GM12878 (cell line): ENCODE measurements at regions not wholly inside any gene's neighbourhood (a gene's known extent, or its start where the extent isn't known, plus 50 kb on each side); places are given as distances from the start of the nearest gene placed in this dataset.

Experiments
- ATAC-seq: fragments of 200-7000 bp; cut with Tn5 transposase; 3 replicates; pipeline ENCODE4 v1.9.1; 2020; ENCODE audit warnings: mild to moderate bottlenecking, moderate library complexity
- BruUV-seq: library from RNA; stranded (reverse); fragments of 400-500 nt; replicated peaks from 2 replicates; lab custom pipeline; 2021; lab: Mats Ljungman, UMichigan
- CTCF ChIA-PET: fragments of 300-600 bp; sonication (Branson Sonifier 250); formaldehyde crosslinking; extraction: SDS; loops from one replicate; lab custom pipeline; 2021; ENCODE audit warnings: inconsistent platforms; lab: Yijun Ruan, JAX
- POLR2A ChIA-PET: fragments of 350-600 bp; formaldehyde crosslinking; extraction: SDS; loops from one replicate; lab custom pipeline; 2021; ENCODE audit warnings: inconsistent platforms; lab: Charles Lee
- RAD21 ChIA-PET: fragments of 300-600 bp; sonication (Branson Sonifier 250); formaldehyde crosslinking; loops from one replicate; lab custom pipeline; 2023; ENCODE audit warnings: antibody characterized with exemption; ENCODE audit not compliant: unreplicated experiment; lab: Charles Lee
- SMC1A ChIA-PET: fragments of 300-600 bp; sonication (Branson Sonifier 250); formaldehyde crosslinking; loops from one replicate; lab custom pipeline; 2023; ENCODE audit not compliant: unreplicated experiment, uncharacterized antibody; lab: Charles Lee
- DNase-seq: peaks from one replicate; pipeline ENCODE4 v3.0.0-alpha.2; 2011; ENCODE audit warnings: low read depth, low spot score
- FAIRE-seq: peaks from 3 replicates; lab custom pipeline; 2011; peaks lifted over from hg19 to GRCh38; lab: Jason Lieb, UNC
- H2AFZ ChIP-seq: 2 replicates; pipeline ENCODE4 v1.6.0; 2011; ENCODE audit warnings: low read depth, low read length, control low read depth; ENCODE audit not compliant: control insufficient read depth
- H3K27ac ChIP-seq: 2 replicates; pipeline ENCODE4 v1.5.1; 2011; ENCODE audit warnings: control low read depth; ENCODE audit not compliant: control insufficient read depth, insufficient read depth
- H3K27me3 ChIP-seq, 2 experiments: replicated peaks in 1 of 2; 2 replicates each; pipeline versions ENCODE4 v1.6.0 to v1.6.1; 2011; ENCODE audit warnings: low read length in 1 of 2; ENCODE audit not compliant: control insufficient read depth in 2 of 2, insufficient read depth in 2 of 2
- H3K36me3 ChIP-seq, 2 experiments: 2 replicates each; pipeline ENCODE4 v1.5.1; 2011; ENCODE audit warnings: low read length in 1 of 2; ENCODE audit not compliant: control insufficient read depth in 2 of 2, insufficient read depth in 2 of 2
- H3K4me1 ChIP-seq: 2 replicates; pipeline ENCODE4 v1.6.1; 2011; ENCODE audit warnings: mild to moderate bottlenecking, low read length, moderate library complexity, mixed read lengths; ENCODE audit not compliant: control insufficient read depth, insufficient read depth
- H3K4me2 ChIP-seq: 2 replicates; pipeline ENCODE4 v1.6.0; 2011; ENCODE audit warnings: control low read depth; ENCODE audit not compliant: control insufficient read depth, insufficient read depth
- H3K4me3 ChIP-seq: fragments of 200-600 bp; sonication (generic); 2 replicates; pipeline ENCODE4 v1.5.1; 2016
- H3K79me2 ChIP-seq: 2 replicates; pipeline ENCODE4 v1.6.0; 2011; ENCODE audit warnings: low read length; ENCODE audit not compliant: control insufficient read depth, insufficient read depth
- H3K9ac ChIP-seq: 2 replicates; pipeline ENCODE4 v1.8.0; 2011; ENCODE audit warnings: low read length, control low read depth, mixed read lengths; ENCODE audit not compliant: control insufficient read depth, insufficient read depth
- H3K9me3 ChIP-seq: replicated peaks from 3 replicates; pipeline ENCODE4 v1.5.1; 2011; ENCODE audit warnings: mild to moderate bottlenecking, low read length; ENCODE audit not compliant: control insufficient read depth, insufficient read depth
- H4K20me1 ChIP-seq: 2 replicates; pipeline ENCODE4 v1.6.0; 2011; ENCODE audit not compliant: control insufficient read depth, insufficient read depth
- RUNX3 ChIP-seq: IDR thresholded peaks from 2 replicates; pipeline ENCODE4 v1.6.1; 2012; ENCODE audit warnings: low read length, inconsistent platforms
- SPI1 ChIP-seq: IDR thresholded peaks from 2 replicates; pipeline ENCODE4 v1.6.1; 2011; ENCODE audit warnings: low read depth, mild to moderate bottlenecking, low read length, moderate library complexity, borderline replicate concordance; ENCODE audit not compliant: insufficient read depth
- SUZ12 ChIP-seq: fragments of 200-600 bp; sonication (generic); IDR thresholded peaks from one replicate; pipeline ENCODE4 v1.6.1; 2018; ENCODE audit warnings: antibody characterized with exemption, mild to moderate bottlenecking; ENCODE audit not compliant: unreplicated experiment
- WGBS: methylation state at CpG from one replicate; pipeline ENCODE4 v1.1.6; 2016; ENCODE audit warnings: low lambda C conversion rate; ENCODE audit not compliant: insufficient replicate concordance, insufficient coverage; ENCODE audit errors: missing lambda C conversion rate; 5-methylcytosine and 5-hydroxymethylcytosine counted together
- in situ Hi-C: fragments of 300-500 bp; cut with MboI; formaldehyde crosslinking; loops from 9 replicates; pipeline ENCODE4 v1.14.3; 2018; ENCODE audit warnings: mixed read lengths
- intact Hi-C: fragments of 100-400 bp; cut with micrococcal nuclease; formaldehyde crosslinking; loops from one replicate; pipeline ENCODE4 v1.14.2; 2022; ENCODE audit not compliant: unreplicated experiment
- TF ChIP-seq, protein P1 (sequence below): IDR thresholded peaks from 2 replicates; pipeline ENCODE4 v1.6.1; 2011; ENCODE audit warnings: borderline replicate concordance, low read depth, mild to moderate bottlenecking, moderate library complexity, mixed read lengths, low read length; ENCODE audit not compliant: insufficient read depth; ENCODE audit errors: extremely low read length

DNA sequence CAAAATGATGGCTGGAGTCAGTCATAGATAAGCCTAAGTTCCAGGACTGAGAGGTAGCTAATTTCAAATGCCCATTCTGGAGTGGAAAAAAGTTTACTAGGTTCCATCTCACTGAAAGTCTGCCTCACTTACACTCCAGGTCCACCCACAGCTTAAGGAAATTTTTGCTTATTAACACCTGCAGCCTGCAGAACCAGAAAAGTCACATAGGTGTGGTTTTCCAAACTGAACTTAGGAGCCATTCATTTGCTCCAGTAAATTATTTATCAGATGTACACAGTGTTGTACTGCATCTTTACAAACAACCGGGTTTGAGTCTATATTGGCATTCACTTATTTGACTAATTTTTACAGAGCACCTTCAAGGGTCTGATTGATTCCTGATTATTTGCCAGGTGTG lies 157.4 kb upstream of the ARID2 start:
- DNase-seq (no peak), ATAC-seq (no peak), FAIRE-seq (no peak)
- H2AFZ ChIP-seq, result no peak overlapping the region
- TF ChIP-seq, protein P1, sequence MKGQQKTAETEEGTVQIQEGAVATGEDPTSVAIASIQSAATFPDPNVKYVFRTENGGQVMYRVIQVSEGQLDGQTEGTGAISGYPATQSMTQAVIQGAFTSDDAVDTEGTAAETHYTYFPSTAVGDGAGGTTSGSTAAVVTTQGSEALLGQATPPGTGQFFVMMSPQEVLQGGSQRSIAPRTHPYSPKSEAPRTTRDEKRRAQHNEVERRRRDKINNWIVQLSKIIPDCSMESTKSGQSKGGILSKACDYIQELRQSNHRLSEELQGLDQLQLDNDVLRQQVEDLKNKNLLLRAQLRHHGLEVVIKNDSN, result no peak
- H3K4me3 ChIP-seq, result no peak overlapping the region
- no peaks in the 10 kb centered on the region for H3K79me2 ChIP-seq
- no peaks in the 10 kb centered on the region for H3K9me3 ChIP-seq
- no peak overlapping the region for H3K4me2 ChIP-seq
- ChIA-PET RAD21 (no interaction called here), SMC1A (interaction anchor here (2.1 kb wide), 1 partner anchor 28 kb away, joined by 7 read pairs; no protein-coding TSS in a partner anchor), POLR2A (no interaction called here), CTCF (interaction anchor here (2.0 kb wide), 1 partner anchor 29 kb away, joined by 4 read pairs; no protein-coding TSS in a partner anchor)
- H3K4me1 ChIP-seq, result peaks cover 18% of the 10 kb centered on the region
- no peak overlapping the region for H3K27ac ChIP-seq
- BruUV-seq, result no TSS peak
- in situ Hi-C loops, result no loop called here
- intact Hi-C loops, result loop anchor here (10.0 kb wide), 1 partner anchor 153 kb away; the partner anchor contains the start of gene ARID2
- H3K36me3 ChIP-seq, result no peaks in the 10 kb centered on the region
- H3K27me3 ChIP-seq, result no peaks in the 10 kb centered on the region
- H4K20me1 ChIP-seq, result no peaks in the 10 kb centered on the region
- WGBS, result 96% methylated on average over 1 of the region's 1 CpG
- no peak overlapping the region for H3K9ac ChIP-seq

DNA sequence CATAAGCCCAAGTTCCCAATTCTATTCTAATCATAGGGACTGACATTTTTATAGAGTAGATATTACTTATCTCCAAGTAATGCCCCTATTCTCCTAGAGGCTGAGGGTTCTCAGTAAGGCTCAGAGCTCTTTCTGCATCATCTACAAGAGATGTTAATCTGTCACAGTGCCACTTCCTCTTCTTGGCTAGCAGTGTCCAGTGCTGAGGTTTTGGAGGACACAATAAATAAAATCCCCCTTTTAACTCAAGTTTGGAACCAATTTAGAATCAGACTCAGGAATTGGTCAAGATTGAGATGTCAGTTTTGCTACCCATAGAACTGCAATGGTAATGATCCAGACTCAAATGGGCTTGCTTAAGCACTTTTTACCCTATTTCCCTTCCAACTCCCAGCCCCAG lies 154.1 kb upstream of the ARID2 start:
- FAIRE-seq (peak; percentile 38), DNase-seq (no peak), ATAC-seq (peak; percentile 61)
- intact Hi-C loops (loop anchor here (10.0 kb wide), 1 partner anchor 149 kb away; the partner anchor contains the start of gene ARID2), in situ Hi-C loops (no loop called here)
- BruUV-seq, result no TSS peak
- Histone ChIP-seq H3K4me1 (peaks cover 30% of the 10 kb centered on the region), H3K9ac (no peak overlapping the region), H3K79me2 (no peaks in the 10 kb centered on the region), H3K27ac (no peak overlapping the region), H3K36me3 (no peaks in the 10 kb centered on the region), H2AFZ (no peak overlapping the region), H4K20me1 (no peaks in the 10 kb centered on the region), H3K4me3 (no peak overlapping the region), H3K4me2 (peak overlapping the region; percentile 60; the same call in 1 of the 2 replicates), H3K9me3 (no peaks in the 10 kb centered on the region), H3K27me3 (no peaks in the 10 kb centered on the region)
- ChIA-PET CTCF (interaction anchor here (1.8 kb wide), 1 partner anchor 31 kb away, joined by 4 read pairs; no protein-coding TSS in a partner anchor), SMC1A (interaction anchor here (0.7 to 1.4 kb wide), 2 partner anchors 32 to 150 kb away, joined by 3 to 4 read pairs; no protein-coding TSS in a partner anchor), RAD21 (interaction anchor here (1.3 kb wide), 1 partner anchor 28 kb away, joined by 3 read pairs; no protein-coding TSS in a partner anchor), POLR2A (no interaction called here)
- TF ChIP-seq SUZ12 (no peak), RUNX3 (peak; percentile 35; the same call in 1 of the 2 replicates), SPI1 (peak; percentile 95)
